ENCODE measurements at regions not wholly inside any gene's neighbourhood (a gene's known extent, or its start where the extent isn't known, plus 50 kb on each side); places are given as distances from the start of the nearest gene placed in this dataset.

DNA sequence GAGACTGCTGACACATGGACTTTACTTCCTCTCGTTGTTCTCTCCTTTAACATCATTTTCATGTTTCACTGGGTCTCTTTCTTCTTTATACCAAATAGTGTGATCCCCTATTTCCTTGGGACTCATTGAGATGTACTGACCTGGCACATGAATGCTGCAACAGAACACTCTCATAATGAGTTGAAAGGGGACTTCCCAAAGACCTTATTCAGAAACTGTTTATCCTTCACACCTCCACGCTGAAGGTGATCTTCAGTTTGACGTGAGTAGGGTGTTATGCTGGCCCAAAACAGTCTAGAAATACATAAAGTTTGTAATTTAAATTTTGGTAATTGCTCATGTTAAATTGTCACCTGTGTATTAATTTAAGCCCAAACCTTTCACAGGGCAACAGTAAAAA is 1096.8 kb upstream of the GYPC start:
- intact Hi-C loops (cut with micrococcal nuclease), result no loop called here
- Histone ChIP-seq H3K36me3 (ENCODE audit: low read depth, low read length) (no peaks in the 10 kb centered on the region), H3F3A (ENCODE audit: low read length, unreplicated experiment) (no peaks in the 10 kb centered on the region), H3K27ac (ENCODE audit: low read length) (no peak overlapping the region), H3K79me2 (ENCODE audit: low read length) (no peaks in the 10 kb centered on the region), H3K4me2 (ENCODE audit: low read length) (no peak overlapping the region), H3K9ac (ENCODE audit: low read length) (no peak overlapping the region), H3K4me1 (ENCODE audit: insufficient read depth, low read length) (no peaks in the 10 kb centered on the region), H2AFZ (ENCODE audit: low read length) (no peak overlapping the region), H3K27me3 (ENCODE audit: low read length) (no peaks in the 10 kb centered on the region), H4K20me1 (ENCODE audit: low read length) (no peaks in the 10 kb centered on the region), H3K9me2 (replicated peaks; ENCODE audit: low read length) (no peaks in the 10 kb centered on the region), H3K9me3 (ENCODE audit: low read length) (peaks cover 12% of the 10 kb centered on the region; the same call in 1 of the 2 replicates), H3K4me3 (ENCODE audit: low read length) (no peak overlapping the region)
- ChIA-PET CTCF (no interaction called here), POLR2A (ENCODE audit: unreplicated experiment) (no interaction called here)
- ATAC-seq, result no peak
- TF ChIP-seq EZH2phosphoT487 (IDR thresholded peaks at IDR 0.05; ENCODE audit: borderline replicate concordance, low read length) (no peak), EZH2 (IDR thresholded peaks at IDR 0.05; ENCODE audit: low read length, unreplicated experiment) (no peak)
- TF ChIP-seq, protein P1, sequence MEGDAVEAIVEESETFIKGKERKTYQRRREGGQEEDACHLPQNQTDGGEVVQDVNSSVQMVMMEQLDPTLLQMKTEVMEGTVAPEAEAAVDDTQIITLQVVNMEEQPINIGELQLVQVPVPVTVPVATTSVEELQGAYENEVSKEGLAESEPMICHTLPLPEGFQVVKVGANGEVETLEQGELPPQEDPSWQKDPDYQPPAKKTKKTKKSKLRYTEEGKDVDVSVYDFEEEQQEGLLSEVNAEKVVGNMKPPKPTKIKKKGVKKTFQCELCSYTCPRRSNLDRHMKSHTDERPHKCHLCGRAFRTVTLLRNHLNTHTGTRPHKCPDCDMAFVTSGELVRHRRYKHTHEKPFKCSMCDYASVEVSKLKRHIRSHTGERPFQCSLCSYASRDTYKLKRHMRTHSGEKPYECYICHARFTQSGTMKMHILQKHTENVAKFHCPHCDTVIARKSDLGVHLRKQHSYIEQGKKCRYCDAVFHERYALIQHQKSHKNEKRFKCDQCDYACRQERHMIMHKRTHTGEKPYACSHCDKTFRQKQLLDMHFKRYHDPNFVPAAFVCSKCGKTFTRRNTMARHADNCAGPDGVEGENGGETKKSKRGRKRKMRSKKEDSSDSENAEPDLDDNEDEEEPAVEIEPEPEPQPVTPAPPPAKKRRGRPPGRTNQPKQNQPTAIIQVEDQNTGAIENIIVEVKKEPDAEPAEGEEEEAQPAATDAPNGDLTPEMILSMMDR (conservative IDR thresholded peaks at IDR 0.05; ENCODE audit: low read depth, low read length), result no peak
- DNase-seq, result no peak
- no TSS peak for BruUV-seq (replicated peaks)

GRCh38 chr2:125560855-125561254 is 1095.1 kb upstream of the GYPC start:
- Histone ChIP-seq H3K27me3 (ENCODE audit: low read length) (no peaks in the 10 kb centered on the region), H3K9ac (ENCODE audit: low read length) (no peak overlapping the region), H3K4me1 (ENCODE audit: insufficient read depth, low read length) (no peaks in the 10 kb centered on the region), H3K9me3 (ENCODE audit: low read length) (0 out of 2 replicates have a peak, but pooled peaks cover 9% of the 10 kb centered on the region), H3K27ac (ENCODE audit: low read length) (no peak overlapping the region), H2AFZ (ENCODE audit: low read length) (no peak overlapping the region), H3K4me3 (ENCODE audit: low read length) (no peak overlapping the region), H3K4me2 (ENCODE audit: low read length) (no peak overlapping the region), H3K79me2 (ENCODE audit: low read length) (no peaks in the 10 kb centered on the region), H3F3A (ENCODE audit: low read length, unreplicated experiment) (no peaks in the 10 kb centered on the region), H3K36me3 (ENCODE audit: low read depth, low read length) (no peaks in the 10 kb centered on the region), H4K20me1 (ENCODE audit: low read length) (no peaks in the 10 kb centered on the region), H3K9me2 (replicated peaks; ENCODE audit: low read length) (no peaks in the 10 kb centered on the region)
- intact Hi-C loops (cut with micrococcal nuclease), result no loop called here
- no peak for DNase-seq
- TF ChIP-seq, protein P1 (conservative IDR thresholded peaks at IDR 0.05; ENCODE audit: low read depth, low read length), result no peak
- TF ChIP-seq EZH2 (IDR thresholded peaks at IDR 0.05; ENCODE audit: low read length, unreplicated experiment) (no peak), EZH2phosphoT487 (IDR thresholded peaks at IDR 0.05; ENCODE audit: borderline replicate concordance, low read length) (no peak)
- CTCF ChIA-PET, result no interaction called here
- no TSS peak for BruUV-seq (replicated peaks)
- no peak for ATAC-seq
- POLR2A ChIA-PET (ENCODE audit: unreplicated experiment), result no interaction called here

GRCh38 chr2:125561302-125561701 is 1094.7 kb upstream of the GYPC start:
- H3F3A ChIP-seq (ENCODE audit: low read length, unreplicated experiment), result no peaks in the 10 kb centered on the region
- TF ChIP-seq, protein P1 (conservative IDR thresholded peaks at IDR 0.05; ENCODE audit: low read depth, low read length), result no peak
- TF ChIP-seq EZH2 (IDR thresholded peaks at IDR 0.05; ENCODE audit: low read length, unreplicated experiment), result no peak
- no peak for TF ChIP-seq EZH2phosphoT487 (IDR thresholded peaks at IDR 0.05; ENCODE audit: borderline replicate concordance, low read length)
- intact Hi-C loops (cut with micrococcal nuclease), result no loop called here

More at GRCh38 chr2:125561302-125561701, 1094.7 kb upstream of the GYPC start:
- no peak for ATAC-seq
- H3K36me3 ChIP-seq (ENCODE audit: low read depth, low read length), result no peaks in the 10 kb centered on the region
- ChIA-PET CTCF (no interaction called here), POLR2A (ENCODE audit: unreplicated experiment) (no interaction called here)
- H3K27me3 ChIP-seq (ENCODE audit: low read length), result no peaks in the 10 kb centered on the region
- no peaks in the 10 kb centered on the region for H3K4me1 ChIP-seq (ENCODE audit: insufficient read depth, low read length)
- BruUV-seq (replicated peaks), result no TSS peak
- H3K27ac ChIP-seq (ENCODE audit: low read length), result no peak overlapping the region
- DNase-seq, result no peak
- no peaks in the 10 kb centered on the region for H3K9me2 ChIP-seq (replicated peaks; ENCODE audit: low read length)
- no peaks in the 10 kb centered on the region for H3K79me2 ChIP-seq (ENCODE audit: low read length)
- H4K20me1 ChIP-seq (ENCODE audit: low read length), result no peaks in the 10 kb centered on the region
- H3K4me2 ChIP-seq (ENCODE audit: low read length), result no peak overlapping the region
- H2AFZ ChIP-seq (ENCODE audit: low read length), result no peak overlapping the region
- H3K9ac ChIP-seq (ENCODE audit: low read length), result no peak overlapping the region
- 0 out of 2 replicates have a peak, but pooled peaks cover 9% of the 10 kb centered on the region for H3K9me3 ChIP-seq (ENCODE audit: low read length)
- H3K4me3 ChIP-seq (ENCODE audit: low read length), result no peak overlapping the region
